DMS153 treated with DMSO at 0.1 percent for 48 hours (cell line): ENCODE measurements at regions not wholly inside any gene's neighbourhood (a gene's known extent, or its start where the extent isn't known, plus 50 kb on each side); places are given as distances from the start of the nearest gene placed in this dataset.

ENCODE experiments used
- DNase-seq: peaks from one replicate; lab custom pipeline; 2025; ENCODE audit not compliant: unreplicated experiment; lab: John Stamatoyannopoulos, UW

GRCh38 chr20:11032611-11033010, 358.8 kb upstream of the JAG1 start:
- no peak for DNase-seq

GRCh38 chr20:11034025-11034424, 360.2 kb upstream of the JAG1 start:
- no peak for DNase-seq

GRCh38 chr20:11035211-11035610, 361.4 kb upstream of the JAG1 start:
- DNase-seq, result no peak

GRCh38 chr20:11041396-11041795, 367.6 kb upstream of the JAG1 start:
- no peak for DNase-seq

- no peak for DNase-seq
Observed at GRCh38 chr20:11043001-11043400, 369.2 kb upstream of the JAG1 start.

GRCh38 chr20:11044561-11044960, 370.8 kb upstream of the JAG1 start:
- DNase-seq, result no peak

- DNase-seq, result no peak
Observed at GRCh38 chr20:11045412-11046175, 371.8 kb upstream of the JAG1 start.

GRCh38 chr20:11047559-11047958, 373.8 kb upstream of the JAG1 start:
- no peak for DNase-seq

GRCh38 chr20:11048739-11049138, 374.9 kb upstream of the JAG1 start:
- DNase-seq, result no peak

GRCh38 chr20:11050350-11050749, 376.6 kb upstream of the JAG1 start:
- no peak for DNase-seq

GRCh38 chr20:11051136-11051535, 377.3 kb upstream of the JAG1 start:
- no peak for DNase-seq

- DNase-seq, result no peak
Observed at GRCh38 chr20:11053310-11053709, 379.5 kb upstream of the JAG1 start.

- DNase-seq, result no peak
Observed at GRCh38 chr20:11054266-11054993, 380.6 kb upstream of the JAG1 start.

GRCh38 chr20:11056414-11056813, 382.6 kb upstream of the JAG1 start:
- no peak for DNase-seq

GRCh38 chr20:11057624-11058023, 383.8 kb upstream of the JAG1 start:
- DNase-seq, result no peak

GRCh38 chr20:11059659-11060058, 385.9 kb upstream of the JAG1 start:
- DNase-seq, result no peak

- DNase-seq, result no peak
Observed at GRCh38 chr20:11060423-11061185, 386.8 kb upstream of the JAG1 start.

GRCh38 chr20:11063444-11063843, 389.6 kb upstream of the JAG1 start:
- no peak for DNase-seq

GRCh38 chr20:11064946-11065345, 391.1 kb upstream of the JAG1 start:
- DNase-seq, result no peak

GRCh38 chr20:11067359-11067758, 393.6 kb upstream of the JAG1 start:
- DNase-seq, result peak; percentile 10

GRCh38 chr20:11072982-11073381, 399.2 kb upstream of the JAG1 start:
- DNase-seq, result no peak
